ENCODE measurements at regions not wholly inside any gene's neighbourhood (a gene's known extent, or its start where the extent isn't known, plus 50 kb on each side); places are given as distances from the start of the nearest gene placed in this dataset.
"Not testable (repeated sequence)": the region's sequence is repeated elsewhere in the genome, so short reads cannot be mapped to it uniquely, and the experiment has no call there.

GRCh38 chr6:74733830-74734620, 471.8 kb downstream of the COL12A1 start:
- FAIRE-seq (no peak), DNase-seq (ENCODE audit: insufficient read length, low spot score) (no peak)

DNA sequence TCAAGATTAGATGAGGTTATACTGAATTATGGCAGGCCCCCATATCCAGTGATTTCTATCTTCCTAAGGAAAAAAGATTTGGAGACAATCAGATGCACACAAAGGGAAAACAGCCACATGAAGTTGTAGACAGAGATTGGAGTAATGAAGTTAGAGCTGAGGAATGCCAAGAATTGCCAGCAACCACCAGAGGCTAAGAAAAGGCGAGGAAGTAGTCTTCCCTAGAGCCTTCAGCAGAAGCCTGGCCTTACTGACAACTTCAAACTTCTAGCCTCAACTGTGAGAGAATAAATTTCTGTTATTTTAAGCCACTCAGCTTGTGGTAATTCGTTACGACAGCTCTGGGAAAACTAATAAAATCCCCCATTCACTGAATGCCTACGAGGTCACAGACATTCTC, 473.9 kb downstream of the COL12A1 start:
- FAIRE-seq (no peak), DNase-seq (ENCODE audit: insufficient read length, low spot score) (no peak)

- DNase-seq (ENCODE audit: insufficient read length, low spot score) (no peak), FAIRE-seq (no peak)
These were observed 474.6 kb downstream of the COL12A1 start for GRCh38 chr6:74731204-74731603.

DNA sequence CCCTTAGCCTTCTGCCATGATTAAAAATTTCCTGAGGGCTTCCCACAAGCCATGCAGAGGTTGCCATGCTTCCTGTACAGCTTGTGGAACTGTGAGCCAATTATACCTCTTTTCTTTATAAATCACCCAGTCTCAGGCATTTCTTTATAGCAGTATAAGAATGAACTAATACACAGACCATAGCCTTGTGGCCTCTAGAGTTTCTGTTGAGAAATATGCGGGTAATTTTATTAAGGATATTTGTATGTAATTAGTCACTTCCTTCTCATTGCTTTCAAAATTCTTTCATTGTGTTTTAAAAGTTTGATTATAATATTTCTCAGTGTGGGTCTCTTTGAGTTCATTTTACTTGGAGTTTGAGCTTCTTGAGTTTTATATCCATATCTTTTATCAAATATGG, 484.9 kb downstream of the COL12A1 start:
- no peak for FAIRE-seq
- DNase-seq (ENCODE audit: insufficient read length, low spot score), result no peak

- DNase-seq (ENCODE audit: insufficient read length, low spot score) (no peak), FAIRE-seq (no peak)
These were observed 488.3 kb downstream of the COL12A1 start for GRCh38 chr6:74717591-74717990.

GRCh38 chr6:74715355-74716085, 490.3 kb downstream of the COL12A1 start:
- FAIRE-seq (peak; percentile 57), DNase-seq (ENCODE audit: insufficient read length, low spot score) (peak; percentile 8)

DNA sequence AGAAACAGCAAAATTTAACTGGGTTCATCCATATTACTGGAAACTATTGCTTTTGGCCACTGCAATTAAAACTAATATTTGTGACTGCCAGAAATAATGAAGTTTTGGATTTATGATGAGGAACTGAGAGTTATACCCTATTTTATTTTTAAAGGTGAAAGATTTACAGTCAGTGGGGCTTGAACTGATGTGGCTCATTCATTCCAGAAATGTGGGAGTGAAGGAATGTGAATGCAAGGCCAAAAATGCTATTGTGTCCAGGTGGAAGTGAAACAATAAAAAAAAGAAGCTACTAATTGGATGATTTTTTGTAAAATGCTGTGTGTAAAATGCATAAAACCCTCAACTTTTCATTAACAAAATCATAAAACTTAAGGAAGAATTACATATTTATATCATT, 491.9 kb downstream of the COL12A1 start:
- FAIRE-seq, result no peak
- DNase-seq (ENCODE audit: insufficient read length, low spot score), result peak; percentile 7

DNA sequence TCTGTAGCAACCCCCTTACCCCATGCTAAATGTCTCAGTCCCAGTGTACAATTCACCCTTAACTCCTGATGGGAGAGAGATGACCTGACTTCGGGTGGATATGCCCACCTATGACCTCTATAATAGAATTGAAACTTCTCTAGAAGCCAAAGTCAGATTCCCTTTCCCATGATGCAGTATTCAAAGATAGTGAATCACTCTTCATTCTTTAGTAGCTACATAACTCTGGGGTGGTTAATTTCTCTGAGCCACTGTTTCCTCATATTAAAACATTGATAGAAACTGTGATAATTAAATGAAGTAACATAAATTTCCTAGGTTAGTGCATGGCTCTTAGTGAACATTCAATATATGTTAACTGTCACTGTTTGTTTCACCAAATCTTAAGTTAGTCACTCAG, 500.4 kb downstream of the COL12A1 start:
- DNase-seq (ENCODE audit: insufficient read length, low spot score) (peak; percentile 2), FAIRE-seq (no peak)

DNA sequence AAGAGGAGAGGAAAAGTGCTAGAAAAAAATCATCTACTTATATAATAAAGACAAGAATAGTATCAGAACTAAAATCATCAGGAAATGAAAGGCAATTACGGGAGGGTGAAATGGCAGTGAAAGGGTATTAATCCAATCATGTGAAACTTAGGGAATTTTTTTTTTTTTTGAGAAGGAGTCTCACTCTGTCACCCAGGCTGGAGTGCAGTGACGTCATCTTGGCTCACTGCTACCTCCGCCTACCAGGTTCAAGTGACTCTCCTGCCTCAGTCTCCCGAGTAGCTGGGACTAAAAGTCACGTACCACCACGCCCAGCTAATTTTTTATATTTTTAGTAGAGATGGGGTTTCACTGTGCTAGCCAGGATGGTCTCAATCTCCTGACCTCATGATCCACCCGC, 501.3 kb downstream of the COL12A1 start:
- DNase-seq (ENCODE audit: insufficient read length, low spot score); FAIRE-seq: not testable (repeated sequence)

GRCh38 chr6:74690365-74690764, 515.5 kb downstream of the COL12A1 start:
- DNase-seq (ENCODE audit: insufficient read length, low spot score) (no peak), FAIRE-seq (no peak)

DNA sequence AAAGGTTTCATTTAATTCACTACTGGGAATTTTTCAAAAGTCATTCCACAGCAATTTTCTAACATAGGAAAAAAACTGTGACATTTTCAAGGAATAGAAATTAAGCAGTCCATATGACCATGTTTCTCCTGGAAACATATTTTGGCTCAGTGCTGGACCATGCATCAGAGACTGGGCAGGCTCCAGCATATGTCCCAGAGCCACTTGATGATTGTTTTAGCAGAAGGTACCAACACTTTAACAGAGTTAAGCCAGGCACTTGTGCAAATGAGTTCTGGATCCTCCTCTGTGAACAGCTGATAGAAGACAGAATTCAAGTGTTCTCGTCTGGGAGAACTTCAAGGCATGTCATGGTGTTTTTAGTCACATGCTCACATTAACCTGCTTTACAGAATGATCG, 516.3 kb downstream of the COL12A1 start:
- FAIRE-seq (no peak), DNase-seq (ENCODE audit: insufficient read length, low spot score) (no peak)

- DNase-seq (ENCODE audit: insufficient read length, low spot score) (no peak), FAIRE-seq (no peak)
These were observed 528.4 kb downstream of the COL12A1 start for GRCh38 chr6:74677463-74677862.

GRCh38 chr6:74676906-74677305, 528.9 kb downstream of the COL12A1 start:
- no peak for DNase-seq (ENCODE audit: insufficient read length, low spot score)
- no peak for FAIRE-seq

DNA sequence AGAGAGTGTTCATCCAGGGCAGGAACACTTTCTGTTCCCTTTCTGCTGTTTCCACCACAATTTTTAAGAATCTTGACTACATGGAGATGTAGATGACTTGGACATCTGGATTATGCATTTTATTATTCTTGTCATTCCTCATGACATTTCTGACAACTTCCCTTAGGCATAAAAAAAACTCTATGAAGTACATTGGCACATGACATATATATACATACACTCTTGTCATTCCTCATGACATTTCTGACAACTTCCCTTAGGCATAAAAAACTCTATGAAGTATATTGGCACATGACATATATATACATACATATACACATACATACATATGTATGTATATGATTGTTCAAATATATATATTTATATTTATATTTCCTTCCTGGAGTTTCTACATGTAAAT, 531.5 kb downstream of the COL12A1 start:
- FAIRE-seq, result no peak
- DNase-seq (ENCODE audit: insufficient read length, low spot score), result no peak

- no peak for FAIRE-seq
- no peak for DNase-seq (ENCODE audit: insufficient read length, low spot score)
These were observed 534.3 kb downstream of the COL12A1 start for GRCh38 chr6:74671558-74672025.

DNA sequence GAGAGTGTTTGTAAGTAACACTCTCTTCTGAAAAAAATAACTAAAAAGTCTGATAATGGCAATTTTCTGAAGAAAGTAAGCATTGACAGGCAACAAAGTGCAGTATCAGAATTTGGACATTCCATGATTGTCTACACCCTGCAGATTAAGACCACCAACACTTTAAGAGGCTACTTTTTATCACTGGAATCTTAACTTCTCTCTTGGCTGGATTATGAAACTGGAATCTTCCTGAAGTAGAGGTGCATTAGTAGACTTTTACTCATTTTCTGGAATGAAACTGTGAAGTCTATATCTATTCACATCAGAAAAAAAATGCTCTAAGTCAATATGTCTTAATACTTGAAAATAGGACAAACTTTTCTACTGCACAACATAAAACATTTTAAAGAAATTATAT, 547.5 kb downstream of the COL12A1 start:
- FAIRE-seq, result no peak

DNA sequence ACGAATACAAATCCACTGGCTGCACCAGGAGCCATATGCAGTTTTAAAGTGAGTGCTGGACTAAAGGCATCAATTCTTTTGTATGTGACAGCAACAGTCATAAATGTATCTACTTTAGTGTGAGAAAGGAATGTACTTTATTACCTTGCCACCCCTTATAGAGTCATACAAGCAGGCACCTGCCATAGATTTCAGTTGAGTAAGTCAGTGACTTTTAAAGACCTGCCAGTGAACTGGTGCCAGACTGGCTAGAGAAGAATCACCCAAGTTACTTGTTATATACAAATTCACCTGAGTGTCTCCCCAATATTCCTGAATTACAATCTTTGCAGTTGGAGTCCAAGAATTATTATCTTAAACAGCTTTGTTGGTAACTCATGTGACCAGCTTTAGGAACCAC, 547.9 kb downstream of the COL12A1 start:
- no peak for DNase-seq (ENCODE audit: insufficient read length, low spot score)
- no peak for FAIRE-seq

More for the DNA sequence above, 547.5 kb downstream of the COL12A1 start:
- DNase-seq (ENCODE audit: insufficient read length, low spot score), result no peak

GRCh38 chr6:74657011-74657410, 548.8 kb downstream of the COL12A1 start:
- FAIRE-seq, result peak; percentile 38

GRCh38 chr6:74656453-74656852, 549.4 kb downstream of the COL12A1 start:
- DNase-seq (ENCODE audit: insufficient read length, low spot score), result no peak
- FAIRE-seq, result no peak

More at GRCh38 chr6:74657011-74657410, 548.8 kb downstream of the COL12A1 start:
- DNase-seq (ENCODE audit: insufficient read length, low spot score), result peak; percentile 39

- FAIRE-seq, result no peak
- no peak for DNase-seq (ENCODE audit: insufficient read length, low spot score)
These were observed 551.6 kb downstream of the COL12A1 start for GRCh38 chr6:74654296-74654695.

DNA sequence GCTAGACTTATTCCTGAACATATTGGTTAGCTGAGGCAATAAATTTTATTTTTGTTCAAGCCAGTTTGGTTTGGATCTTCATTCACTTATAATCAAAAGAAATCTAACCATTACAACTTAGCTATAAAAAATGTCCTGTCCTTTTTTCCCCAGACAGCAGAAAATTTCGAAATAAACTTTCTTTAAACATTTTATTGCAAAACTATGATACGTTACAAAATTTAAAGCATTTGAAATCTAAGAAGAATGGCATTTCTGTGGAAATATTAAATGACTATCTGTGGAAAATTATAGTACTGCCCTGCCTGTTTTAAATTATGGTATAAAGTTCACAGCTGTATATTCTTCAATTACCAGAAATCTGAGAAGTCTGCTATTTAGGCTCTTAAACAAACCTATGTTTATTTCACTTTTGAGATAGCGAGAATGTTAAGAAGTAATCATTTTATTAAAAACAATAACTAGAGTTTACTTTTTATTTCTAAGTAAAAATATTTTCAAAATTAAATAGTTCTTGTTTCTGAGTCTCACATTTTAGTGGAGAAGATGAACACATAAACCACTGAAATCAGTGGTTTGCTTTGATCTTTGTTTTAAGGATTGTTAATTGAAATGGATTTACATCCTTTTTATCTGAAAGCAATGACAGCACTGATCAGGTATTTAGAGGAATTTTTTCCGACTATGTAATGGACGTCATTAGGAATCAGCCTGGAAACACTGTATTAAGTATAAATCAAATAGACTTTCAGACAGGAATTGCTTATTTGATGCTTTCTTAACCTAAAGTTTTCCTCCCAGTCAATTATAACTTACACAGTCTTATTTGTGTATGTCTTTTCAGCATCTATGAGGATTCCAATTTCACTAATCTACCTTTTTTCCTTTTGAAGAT, 553.7 kb downstream of the COL12A1 start:
- FAIRE-seq (no peak), DNase-seq (ENCODE audit: insufficient read length, low spot score) (no peak)

All from HTR-8/SVneo (cell line).